Smooth muscle cell (in vitro differentiated cells): ENCODE measurements at regions not wholly inside any gene's neighbourhood (a gene's known extent, or its start where the extent isn't known, plus 50 kb on each side); places are given as distances from the start of the nearest gene placed in this dataset.
A peak's percentile ranks its signal among the peaks of the same experiment; 100 is the strongest.

ENCODE experiments used
- DNase-seq: peaks from one replicate; lab custom pipeline; 2025; ENCODE audit not compliant: unreplicated experiment; lab: John Stamatoyannopoulos, UW
- H2AFZ ChIP-seq: fragments of 200-600 bp; sonication (generic); 2 replicates; pipeline ENCODE4 v1.6.0; 2016; ENCODE audit warnings: antibody characterized with exemption, low read depth, mild to moderate bottlenecking
- H3F3A ChIP-seq: fragments of 200-600 bp; sonication (generic); 2 replicates; pipeline ENCODE4 v1.6.0; 2017; ENCODE audit warnings: antibody characterized with exemption, low read depth
- H3K27ac ChIP-seq: fragments of 200-600 bp; sonication (generic); 2 replicates; pipeline ENCODE4 v1.5.1; 2016; ENCODE audit warnings: low read depth, mild to moderate bottlenecking
- H3K27me3 ChIP-seq: fragments of 200-600 bp; sonication (generic); 2 replicates; pipeline ENCODE4 v1.6.1; 2016; ENCODE audit warnings: low read depth, mild to moderate bottlenecking
- H3K36me3 ChIP-seq: fragments of 200-600 bp; sonication (generic); 2 replicates; pipeline ENCODE4 v1.5.1; 2016; ENCODE audit warnings: low read depth
- H3K4me1 ChIP-seq: fragments of 200-600 bp; sonication (generic); 2 replicates; pipeline ENCODE4 v1.5.1; 2016; ENCODE audit warnings: low read depth
- H3K4me2 ChIP-seq: fragments of 200-600 bp; sonication (generic); 2 replicates; pipeline ENCODE4 v1.6.0; 2016; ENCODE audit warnings: mild to moderate bottlenecking
- H3K4me3 ChIP-seq: fragments of 200-600 bp; sonication (generic); 2 replicates; pipeline ENCODE4 v1.5.1; 2016; ENCODE audit warnings: mild to moderate bottlenecking
- H3K79me2 ChIP-seq: fragments of 200-600 bp; sonication (generic); 2 replicates; pipeline ENCODE4 v1.6.0; 2016; ENCODE audit warnings: low read depth, mild to moderate bottlenecking
- H3K9ac ChIP-seq: fragments of 200-600 bp; sonication (generic); 2 replicates; pipeline ENCODE4 v1.6.0; 2016; ENCODE audit warnings: low read depth
- H3K9me3 ChIP-seq: fragments of 200-600 bp; sonication (generic); replicated peaks from 2 replicates; pipeline ENCODE4 v1.5.1; 2016; ENCODE audit warnings: low read depth
- H4K20me1 ChIP-seq: fragments of 200-600 bp; sonication (generic); 2 replicates; pipeline ENCODE4 v1.6.0; 2016; ENCODE audit warnings: low read depth
- CTCF ChIP-seq: fragments of 200-600 bp; sonication (generic); IDR thresholded peaks from 2 replicates; pipeline ENCODE4 v1.5.1; 2017; ENCODE audit warnings: borderline replicate concordance, mild to moderate bottlenecking, antibody characterized with exemption; ENCODE audit not compliant: insufficient read depth, poor library complexity, severe bottlenecking
- WGBS: methylation state at CpG from one replicate; pipeline ENCODE4 v1.1.7; 2016; ENCODE audit warnings: low lambda C conversion rate; 5-methylcytosine and 5-hydroxymethylcytosine counted together

- no peaks in the 10 kb centered on the region for H3K79me2 ChIP-seq
- no peaks in the 10 kb centered on the region for H4K20me1 ChIP-seq
- DNase-seq = no peak
- H3K4me1 ChIP-seq = peaks cover 8% of the 10 kb centered on the region
- TF ChIP-seq CTCF = no peak
- WGBS = 13% methylated on average over 1 of the region's 1 CpG
- H3K27me3 ChIP-seq = no peaks in the 10 kb centered on the region
- no peak overlapping the region for H3K27ac ChIP-seq
- H3K9ac ChIP-seq = no peak overlapping the region
- peaks cover 5% of the 10 kb centered on the region for H3F3A ChIP-seq
- H3K9me3 ChIP-seq = no peaks in the 10 kb centered on the region
- H3K4me2 ChIP-seq = no peak overlapping the region
- H3K36me3 ChIP-seq = no peaks in the 10 kb centered on the region
- H3K4me3 ChIP-seq = no peak overlapping the region
- H2AFZ ChIP-seq = no peak overlapping the region
Observed at GRCh38 chr12:29070309-29070708, 78.8 kb upstream of the FAR2 start.

GRCh38 chr12:29071099-29071498, 78.0 kb upstream of the FAR2 start:
- Histone ChIP-seq H3K4me1 (peaks cover 8% of the 10 kb centered on the region), H3K9me3 (no peaks in the 10 kb centered on the region), H3K27me3 (no peaks in the 10 kb centered on the region), H3K27ac (no peak overlapping the region), H2AFZ (no peak overlapping the region), H3K4me3 (no peak overlapping the region), H3K79me2 (no peaks in the 10 kb centered on the region), H4K20me1 (no peaks in the 10 kb centered on the region), H3K4me2 (no peak overlapping the region), H3K36me3 (no peaks in the 10 kb centered on the region), H3K9ac (no peak overlapping the region), H3F3A (peaks cover 5% of the 10 kb centered on the region)
- TF ChIP-seq CTCF = no peak
- DNase-seq = no peak

GRCh38 chr12:29072631-29073030, 76.4 kb upstream of the FAR2 start:
- Histone ChIP-seq H4K20me1 (no peaks in the 10 kb centered on the region), H3K9me3 (no peaks in the 10 kb centered on the region), H3K4me3 (no peak overlapping the region), H2AFZ (no peak overlapping the region), H3F3A (peaks cover 5% of the 10 kb centered on the region), H3K79me2 (no peaks in the 10 kb centered on the region), H3K27ac (no peak overlapping the region), H3K4me1 (peaks cover 8% of the 10 kb centered on the region), H3K4me2 (no peak overlapping the region), H3K9ac (no peak overlapping the region), H3K27me3 (no peaks in the 10 kb centered on the region), H3K36me3 (no peaks in the 10 kb centered on the region)
- WGBS = 92% methylated on average over 1 of the region's 1 CpG
- no peak for TF ChIP-seq CTCF
- no peak for DNase-seq

- Histone ChIP-seq H3K27ac (no peak overlapping the region), H3K4me2 (no peak overlapping the region), H3F3A (peaks cover 5% of the 10 kb centered on the region), H3K27me3 (no peaks in the 10 kb centered on the region), H3K36me3 (no peaks in the 10 kb centered on the region), H3K4me1 (peaks cover 8% of the 10 kb centered on the region), H3K79me2 (no peaks in the 10 kb centered on the region), H3K9ac (no peak overlapping the region), H3K4me3 (no peak overlapping the region), H2AFZ (no peak overlapping the region), H3K9me3 (no peaks in the 10 kb centered on the region), H4K20me1 (no peaks in the 10 kb centered on the region)
- WGBS = 34% methylated on average over 3 of the region's 3 CpGs
- no peak for DNase-seq
- TF ChIP-seq CTCF = peak; percentile 61
Observed at GRCh38 chr12:29073631-29074239, 75.3 kb upstream of the FAR2 start.
